ENCODE measurements at regions not wholly inside any gene's neighbourhood (a gene's known extent, or its start where the extent isn't known, plus 50 kb on each side); places are given as distances from the start of the nearest gene placed in this dataset.

DNA sequence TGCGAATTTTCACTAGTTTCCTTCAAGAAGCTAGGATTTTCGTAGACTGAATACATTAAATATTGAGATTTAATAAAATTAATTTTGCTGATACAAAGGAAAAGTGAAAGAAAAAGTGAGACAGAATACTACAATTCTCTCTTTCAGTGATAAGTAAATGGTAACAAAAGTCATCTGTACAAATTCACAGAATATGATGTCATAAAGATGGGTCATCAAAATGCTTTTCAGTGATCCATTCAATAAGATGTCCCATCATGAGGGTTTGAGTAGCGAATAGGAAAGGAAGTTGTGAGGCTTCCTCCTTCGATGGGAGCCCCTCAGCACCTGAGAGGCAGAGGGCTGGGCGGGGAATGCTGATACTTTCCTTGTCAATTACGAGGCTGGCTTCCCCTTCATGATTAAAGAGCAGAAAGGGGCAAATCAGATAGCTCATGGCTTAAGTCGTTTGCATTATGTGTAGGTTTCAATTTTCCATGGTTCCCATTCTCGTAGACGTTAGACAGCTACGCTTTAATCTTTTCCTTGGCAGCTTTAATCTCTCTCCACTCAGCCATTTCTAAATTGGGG lies 108.8 kb upstream of the SORBS2 start:
- DNase-seq, result no peak

DNA sequence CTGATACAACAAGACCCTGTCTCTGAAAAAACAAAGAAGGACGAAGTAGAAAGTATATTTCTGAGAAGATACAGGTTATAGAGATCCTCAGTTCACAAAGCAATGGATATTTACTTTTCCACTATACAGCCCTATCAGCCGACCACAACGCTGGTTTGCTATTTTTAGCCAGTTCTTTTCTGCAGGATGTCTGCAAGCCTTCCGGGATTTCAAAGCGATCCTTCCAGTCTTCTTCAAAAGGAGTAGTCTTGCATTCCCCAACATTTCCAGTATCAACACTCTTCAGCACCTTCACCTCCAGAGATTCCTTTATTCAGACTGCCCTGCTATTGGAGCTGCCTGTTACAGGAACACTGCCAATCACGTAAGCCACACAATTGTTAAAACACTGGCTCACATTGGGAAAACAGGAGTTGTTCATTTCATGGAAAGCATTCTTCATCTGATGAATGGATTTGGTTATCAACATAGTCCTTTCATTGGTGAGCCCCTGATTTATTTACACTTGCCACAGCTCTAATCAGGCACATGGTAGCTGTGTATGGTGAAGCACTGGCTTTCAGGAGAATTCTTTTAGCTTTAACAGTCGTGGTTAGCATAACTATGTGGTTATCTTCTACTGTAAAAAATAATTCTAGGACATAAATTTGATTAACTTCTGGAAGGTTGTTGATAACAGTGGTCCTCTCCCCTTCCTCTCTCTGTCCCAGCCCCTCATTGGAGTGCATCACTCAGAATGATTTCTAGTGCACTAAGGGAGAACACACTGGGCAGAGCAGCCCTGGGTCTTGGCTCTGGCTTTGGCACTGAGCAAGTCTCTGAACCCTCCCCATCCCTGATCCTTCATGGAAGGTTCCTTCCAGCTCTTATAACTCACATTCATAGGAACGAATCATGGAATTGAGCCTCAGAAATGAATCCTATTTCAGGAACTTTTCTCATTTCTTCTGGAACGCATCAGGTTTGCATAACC lies 109.9 kb upstream of the SORBS2 start:
- no peak for DNase-seq
- no peak for TF ChIP-seq EP300 (IDR thresholded peaks at IDR 0.05; ENCODE audit: low read depth)
- TF ChIP-seq, protein P1, sequence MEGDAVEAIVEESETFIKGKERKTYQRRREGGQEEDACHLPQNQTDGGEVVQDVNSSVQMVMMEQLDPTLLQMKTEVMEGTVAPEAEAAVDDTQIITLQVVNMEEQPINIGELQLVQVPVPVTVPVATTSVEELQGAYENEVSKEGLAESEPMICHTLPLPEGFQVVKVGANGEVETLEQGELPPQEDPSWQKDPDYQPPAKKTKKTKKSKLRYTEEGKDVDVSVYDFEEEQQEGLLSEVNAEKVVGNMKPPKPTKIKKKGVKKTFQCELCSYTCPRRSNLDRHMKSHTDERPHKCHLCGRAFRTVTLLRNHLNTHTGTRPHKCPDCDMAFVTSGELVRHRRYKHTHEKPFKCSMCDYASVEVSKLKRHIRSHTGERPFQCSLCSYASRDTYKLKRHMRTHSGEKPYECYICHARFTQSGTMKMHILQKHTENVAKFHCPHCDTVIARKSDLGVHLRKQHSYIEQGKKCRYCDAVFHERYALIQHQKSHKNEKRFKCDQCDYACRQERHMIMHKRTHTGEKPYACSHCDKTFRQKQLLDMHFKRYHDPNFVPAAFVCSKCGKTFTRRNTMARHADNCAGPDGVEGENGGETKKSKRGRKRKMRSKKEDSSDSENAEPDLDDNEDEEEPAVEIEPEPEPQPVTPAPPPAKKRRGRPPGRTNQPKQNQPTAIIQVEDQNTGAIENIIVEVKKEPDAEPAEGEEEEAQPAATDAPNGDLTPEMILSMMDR (IDR thresholded peaks at IDR 0.05), result no peak
- no peak for TF ChIP-seq POLR2A (IDR thresholded peaks at IDR 0.05)
- TF ChIP-seq POLR2AphosphoS5 (IDR thresholded peaks at IDR 0.05), result no peak
- Histone ChIP-seq H3K27me3 (no peaks in the 10 kb centered on the region), H3K9me3 (no peaks in the 10 kb centered on the region), H3K36me3 (no peaks in the 10 kb centered on the region), H3K27ac (no peak overlapping the region), H3K4me1 (no peaks in the 10 kb centered on the region), H3K4me3 (no peak overlapping the region)
- intact Hi-C loops (cut with DNase I; ENCODE audit: low total_unique reads) (no loop called here), in situ Hi-C loops (cut with MboI; ENCODE audit: low pct_ligation_motif_present in 1 of 4, low pct_unique_long_range_greater_than_20kb in 1 of 4, low sequenced_read_pairs in 3 of 4) (no loop called here)
- WGBS, 2 donors (ENCODE audit: low coverage in 1 of 2), result 55 to 66% methylated on average over 9 of the region's 9 CpGs

More for the DNA sequence above, 108.8 kb upstream of the SORBS2 start:
- intact Hi-C loops (cut with DNase I; ENCODE audit: low total_unique reads), result no loop called here
- H3K27ac ChIP-seq, result no peak overlapping the region
- in situ Hi-C loops (cut with MboI; ENCODE audit: low pct_ligation_motif_present in 1 of 4, low pct_unique_long_range_greater_than_20kb in 1 of 4, low sequenced_read_pairs in 3 of 4), result no loop called here
- no peaks in the 10 kb centered on the region for H3K4me1 ChIP-seq
- TF ChIP-seq EP300 (IDR thresholded peaks at IDR 0.05; ENCODE audit: low read depth), result no peak
- TF ChIP-seq, protein P1 (IDR thresholded peaks at IDR 0.05), result no peak
- H3K36me3 ChIP-seq, result no peaks in the 10 kb centered on the region
- H3K9me3 ChIP-seq, result no peaks in the 10 kb centered on the region
- 84 to 86% methylated on average over 6 to 10 of the region's 10 CpGs for WGBS, 2 donors (ENCODE audit: low coverage in 1 of 2)
- no peaks in the 10 kb centered on the region for H3K27me3 ChIP-seq
- H3K4me3 ChIP-seq, result no peak overlapping the region

DNA sequence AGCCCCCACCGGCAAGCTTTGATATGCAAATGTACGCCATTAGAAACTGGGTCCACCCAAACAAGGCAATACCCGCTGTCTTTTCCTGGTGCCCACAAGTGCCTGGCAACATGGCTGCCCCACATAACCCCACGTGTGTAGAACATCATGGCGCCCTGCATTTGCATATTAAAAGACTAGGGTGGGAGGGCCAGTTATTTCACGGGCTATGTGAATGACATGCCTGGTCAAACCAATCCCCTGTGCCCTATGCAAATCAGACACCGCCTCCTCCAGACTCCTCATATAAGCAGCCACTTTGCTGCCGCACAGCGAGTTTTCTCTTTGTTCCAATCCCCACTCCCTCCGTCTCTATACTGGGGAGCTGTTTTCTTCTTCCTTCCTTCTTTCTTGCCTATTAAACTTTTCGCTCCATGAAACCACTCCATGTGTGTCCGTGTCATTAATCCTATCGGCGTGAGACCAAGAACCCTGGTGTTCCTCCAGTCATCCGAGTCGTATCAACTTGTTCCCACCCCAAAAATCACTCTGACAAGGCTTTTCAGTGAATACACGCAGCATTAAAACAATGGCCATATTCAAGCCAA lies 112.6 kb upstream of the SORBS2 start:
- intact Hi-C loops (cut with DNase I; ENCODE audit: low total_unique reads), result no loop called here

DNA sequence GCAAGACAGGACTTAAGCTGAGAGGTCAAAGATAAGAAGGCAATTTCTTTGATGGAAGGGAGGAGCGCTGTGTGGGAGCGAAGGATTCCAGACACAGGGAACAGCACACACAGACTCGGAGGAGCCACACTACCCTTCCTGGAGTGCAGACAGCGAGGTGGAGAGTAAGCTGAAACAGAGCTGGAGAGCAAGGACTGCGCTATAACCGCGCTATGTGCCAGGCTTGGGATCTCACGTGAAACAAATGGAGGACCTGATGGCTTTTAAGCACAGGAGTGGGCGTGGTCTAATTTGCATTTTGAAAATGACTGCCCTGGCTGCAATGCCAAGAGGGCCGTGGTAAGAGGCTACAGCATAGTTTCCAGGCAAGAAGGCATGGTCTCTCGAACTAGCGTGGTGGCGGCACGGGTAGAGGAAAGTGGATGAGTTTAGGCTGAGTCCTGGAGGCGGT lies 113.9 kb upstream of the SORBS2 start:
- Histone ChIP-seq H3K27me3 (no peaks in the 10 kb centered on the region), H3K9me3 (no peaks in the 10 kb centered on the region), H3K36me3 (no peaks in the 10 kb centered on the region), H3K4me3 (no peak overlapping the region), H3K27ac (no peak overlapping the region), H3K4me1 (no peaks in the 10 kb centered on the region)
- in situ Hi-C loops (cut with MboI; ENCODE audit: low pct_ligation_motif_present in 1 of 4, low pct_unique_long_range_greater_than_20kb in 1 of 4, low sequenced_read_pairs in 3 of 4), result no loop called here
- no peak for DNase-seq
- 78 to 94% methylated on average over 12 to 15 of the region's 15 CpGs for whole genome bisulfite sequencing, 2 donors (ENCODE audit: low coverage in 1 of 2)
- intact Hi-C loops (cut with DNase I; ENCODE audit: low total_unique reads), result no loop called here
- TF ChIP-seq POLR2AphosphoS5 (IDR thresholded peaks at IDR 0.05), result no peak
- no peak for TF ChIP-seq EP300 (IDR thresholded peaks at IDR 0.05; ENCODE audit: low read depth)

More for the DNA sequence above, 112.6 kb upstream of the SORBS2 start:
- H3K9me3 ChIP-seq, result no peaks in the 10 kb centered on the region
- TF ChIP-seq POLR2AphosphoS5 (IDR thresholded peaks at IDR 0.05) (no peak), EP300 (IDR thresholded peaks at IDR 0.05; ENCODE audit: low read depth) (no peak), POLR2A (IDR thresholded peaks at IDR 0.05) (no peak)
- TF ChIP-seq, protein P1 (IDR thresholded peaks at IDR 0.05), result no peak
- in situ Hi-C loops (cut with MboI; ENCODE audit: low pct_ligation_motif_present in 1 of 4, low pct_unique_long_range_greater_than_20kb in 1 of 4, low sequenced_read_pairs in 3 of 4), result no loop called here
- no peaks in the 10 kb centered on the region for H3K36me3 ChIP-seq
- H3K27me3 ChIP-seq, result no peaks in the 10 kb centered on the region
- no peaks in the 10 kb centered on the region for H3K4me1 ChIP-seq
- no peak overlapping the region for H3K27ac ChIP-seq
- H3K4me3 ChIP-seq, result no peak overlapping the region
- no peak for DNase-seq
- WGBS, 2 donors (ENCODE audit: low coverage in 1 of 2), result 92 to 94% methylated on average over 11 to 17 of the region's 17 CpGs
